NCI-H2107 (cell line): ENCODE measurements at regions not wholly inside any gene's neighbourhood (a gene's known extent, or its start where the extent isn't known, plus 50 kb on each side); places are given as distances from the start of the nearest gene placed in this dataset.

Source experiments
- DNase-seq: peaks from one replicate; lab custom pipeline; 2025; lab: John Stamatoyannopoulos, UW

DNA sequence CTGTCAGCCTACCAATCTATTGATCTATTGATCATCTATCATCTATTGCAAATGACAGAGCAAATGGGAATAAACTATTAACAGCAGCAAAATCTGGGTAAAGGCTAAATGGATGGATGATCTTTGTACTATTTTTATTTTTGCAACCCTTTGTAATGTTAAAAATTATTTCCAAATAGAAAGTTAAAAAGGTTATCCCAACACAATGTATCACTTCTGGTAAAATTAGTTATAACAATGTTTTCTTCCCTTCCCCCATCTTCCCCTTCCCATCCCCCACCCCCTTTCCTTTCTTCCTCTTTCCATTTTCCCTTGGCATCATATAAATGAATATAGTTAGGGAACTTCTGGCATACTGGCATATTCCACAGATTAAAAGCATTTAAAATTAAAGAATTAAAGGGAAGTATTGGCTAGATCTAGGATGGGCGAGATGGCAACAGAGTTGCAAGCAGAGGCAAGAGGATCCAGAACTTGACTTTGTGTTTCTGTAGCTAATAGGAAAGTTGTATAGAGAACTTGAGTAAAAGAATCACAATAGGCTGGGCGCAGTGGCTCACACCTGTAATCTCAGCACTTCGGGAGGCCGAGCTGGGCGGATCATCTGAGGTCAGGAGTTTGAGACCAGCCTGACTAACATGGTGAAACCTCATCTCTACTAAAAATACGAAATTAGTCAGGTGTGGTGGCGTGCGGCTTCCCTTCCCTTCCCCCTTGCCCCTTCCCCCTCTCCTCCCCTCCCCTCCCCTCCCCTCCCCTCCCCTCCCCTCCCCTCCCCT is 66.6 kb upstream of the TAF11L2 start:
- no peak for DNase-seq

DNA sequence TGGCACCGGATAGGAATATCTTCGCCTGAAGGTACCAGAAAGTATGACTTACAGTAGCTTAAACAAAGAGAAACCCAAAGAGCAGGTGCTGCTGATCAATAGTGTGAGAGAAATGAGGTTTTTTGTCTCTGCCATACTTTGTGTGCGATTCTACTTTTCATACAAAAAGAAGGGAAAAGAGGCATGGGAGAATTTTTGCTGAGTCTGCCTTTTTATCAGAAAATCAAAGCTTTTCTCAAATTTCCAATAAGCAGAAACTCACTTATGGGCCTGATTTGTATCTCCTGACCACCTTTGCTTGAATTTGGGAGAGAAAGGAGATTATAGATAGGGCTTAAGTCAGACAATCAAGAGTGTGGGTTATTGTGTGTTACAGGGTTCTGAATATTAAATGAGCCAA is 65.5 kb upstream of the TAF11L2 start:
- no peak for DNase-seq

DNA sequence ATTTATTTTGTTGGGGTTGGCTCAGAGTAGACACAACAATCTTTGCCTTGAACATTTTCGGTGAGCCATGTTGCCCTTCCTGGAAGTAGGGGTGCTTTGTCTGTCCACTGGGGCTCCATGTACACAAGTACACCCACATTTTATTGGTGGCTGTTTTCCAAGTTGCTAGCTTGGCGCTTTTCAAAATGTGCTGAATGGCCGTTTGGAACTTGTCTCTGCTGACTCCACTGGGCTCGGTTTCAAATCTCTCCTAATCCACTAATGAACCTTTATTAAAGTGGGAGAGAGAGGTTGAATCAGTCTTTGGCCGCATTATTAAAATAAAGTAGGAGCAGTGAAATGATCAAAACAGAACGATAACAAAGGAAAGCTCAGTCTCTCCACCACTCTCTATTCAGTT is 64.6 kb upstream of the TAF11L2 start:
- DNase-seq = no peak

DNA sequence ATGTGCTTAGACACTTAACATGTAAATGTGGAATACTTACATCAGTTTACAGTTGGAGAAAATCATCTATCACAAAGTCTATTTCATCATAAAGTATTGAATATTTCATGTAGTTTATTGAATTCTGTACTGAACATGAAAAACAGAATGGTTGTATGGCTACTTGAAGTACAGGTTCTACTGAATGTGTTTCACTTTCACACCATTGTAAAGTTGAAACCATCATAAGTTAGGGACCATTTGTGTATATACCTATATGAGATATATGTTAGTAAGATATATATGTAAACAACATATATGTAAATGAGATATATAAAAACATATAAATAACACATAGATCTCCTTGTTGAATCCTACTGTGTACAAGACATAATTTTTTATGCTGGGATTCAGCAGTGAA is 63.0 kb upstream of the TAF11L2 start:
- no peak for DNase-seq

DNA sequence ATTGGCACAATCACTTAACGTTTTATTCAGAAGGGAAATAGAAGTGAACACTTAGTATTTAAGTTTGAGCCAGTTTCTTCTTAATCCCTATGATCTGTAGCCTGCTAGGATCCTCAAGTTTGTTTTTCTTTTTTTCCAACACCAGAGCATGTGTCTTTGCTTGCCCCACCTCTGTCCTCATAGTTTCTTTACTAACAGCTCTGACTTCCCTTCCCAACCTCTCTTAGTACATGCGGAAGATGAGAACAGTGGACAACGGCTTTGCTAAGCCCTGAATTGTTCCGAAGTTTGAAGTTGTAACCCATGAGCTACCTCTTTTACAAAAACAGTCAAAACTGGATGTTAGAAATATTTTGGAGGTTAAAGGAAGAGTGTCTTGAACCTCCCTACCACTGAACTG is 61.7 kb upstream of the TAF11L2 start:
- DNase-seq = no peak

DNA sequence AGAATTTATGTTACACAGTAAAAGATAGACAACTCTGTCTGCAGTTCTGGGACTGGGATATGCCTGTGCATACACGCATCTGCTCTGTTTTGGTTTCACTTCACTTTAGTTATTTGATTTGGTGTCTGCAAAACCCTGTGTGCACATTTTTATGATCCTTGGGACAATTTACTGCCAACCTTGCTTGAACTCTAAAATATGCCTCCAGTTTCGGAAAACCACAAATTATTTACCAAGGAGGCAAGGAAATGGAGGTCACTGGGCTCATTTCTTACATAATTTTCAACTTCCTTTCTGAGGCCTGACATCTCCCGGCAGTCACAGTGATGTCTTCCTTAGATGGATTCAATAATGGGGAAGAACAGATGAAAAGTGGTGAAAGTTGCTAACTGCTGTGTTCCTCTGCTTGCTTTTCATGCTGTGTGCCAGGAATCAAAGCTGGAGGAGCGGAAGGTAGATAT is 61.2 kb upstream of the TAF11L2 start:
- DNase-seq = no peak

DNA sequence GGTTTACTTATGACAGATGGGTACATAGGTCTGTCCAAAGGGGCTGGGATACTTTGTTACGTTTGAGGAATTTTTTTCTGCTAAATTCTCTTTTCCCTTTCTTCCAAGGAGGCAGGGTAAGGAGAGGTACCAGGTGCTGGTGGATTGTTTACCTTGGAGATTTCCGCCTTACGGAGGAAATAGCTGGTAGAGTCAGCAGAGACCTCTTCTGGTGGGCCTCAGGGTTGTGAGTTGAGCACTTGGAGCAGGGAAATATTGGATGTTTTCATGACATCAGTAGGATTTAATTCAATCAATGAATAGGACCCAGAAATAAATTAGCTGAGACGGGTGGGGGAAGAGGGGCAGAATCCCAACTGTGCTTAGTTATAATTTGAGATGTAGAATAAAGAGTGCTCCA is 60.0 kb upstream of the TAF11L2 start:
- no peak for DNase-seq

DNA sequence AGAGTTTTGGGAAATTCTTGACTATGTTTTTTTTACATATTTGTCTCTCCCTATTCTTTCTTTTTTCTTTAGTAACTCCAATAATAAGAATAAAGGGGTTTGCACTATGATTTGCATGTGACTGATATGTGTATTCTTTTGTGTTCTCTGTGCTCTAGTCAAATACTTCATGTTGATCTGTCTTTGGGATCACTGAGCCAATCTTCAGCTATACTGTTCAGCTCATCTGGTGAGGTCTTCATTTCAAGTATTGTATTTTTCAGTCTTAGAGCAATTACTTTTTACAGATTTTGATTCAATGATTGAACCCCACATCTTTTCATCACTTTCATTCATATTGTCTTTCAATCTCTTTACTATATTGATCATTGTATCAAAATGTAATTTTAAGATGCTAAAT is 58.1 kb upstream of the TAF11L2 start:
- no peak for DNase-seq

DNA sequence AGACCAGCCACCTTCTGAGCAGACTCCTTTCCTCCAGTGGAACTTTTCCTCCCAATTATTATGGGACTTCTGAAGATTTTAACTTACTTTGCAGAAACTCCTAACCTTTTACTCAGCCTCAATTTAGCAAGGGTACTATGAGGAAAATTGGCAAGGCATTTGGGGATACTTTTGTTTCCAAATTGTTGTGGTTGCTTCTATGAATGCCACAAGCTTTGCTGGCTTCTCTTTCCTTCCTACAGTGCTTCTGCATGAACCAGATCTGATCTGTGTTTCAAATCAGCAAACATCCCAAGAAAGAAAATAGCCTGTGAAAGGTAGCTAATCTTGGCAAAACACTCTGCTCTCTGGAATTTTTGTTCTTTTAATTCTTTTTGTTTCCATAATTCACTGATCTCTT is 57.3 kb upstream of the TAF11L2 start:
- no peak for DNase-seq

DNA sequence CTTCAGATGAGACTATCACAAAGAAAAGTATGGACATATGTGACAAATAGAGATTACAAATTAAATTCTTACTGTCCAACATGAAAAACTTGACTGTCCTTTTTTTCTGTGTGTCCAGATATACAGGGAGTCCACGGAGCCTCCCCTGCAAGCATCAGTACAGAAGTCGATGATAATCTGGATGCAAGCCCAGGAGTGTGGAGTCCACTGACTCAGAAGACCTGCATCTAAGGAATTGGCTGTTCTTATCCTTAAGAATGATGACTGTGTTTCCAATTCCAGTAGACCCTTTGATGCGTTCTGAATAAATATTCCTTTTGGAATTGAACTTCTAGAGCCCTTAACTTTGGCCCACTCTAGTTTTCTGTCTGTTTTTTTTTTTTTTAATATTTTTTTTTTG is 56.7 kb upstream of the TAF11L2 start:
- no peak for DNase-seq

DNA sequence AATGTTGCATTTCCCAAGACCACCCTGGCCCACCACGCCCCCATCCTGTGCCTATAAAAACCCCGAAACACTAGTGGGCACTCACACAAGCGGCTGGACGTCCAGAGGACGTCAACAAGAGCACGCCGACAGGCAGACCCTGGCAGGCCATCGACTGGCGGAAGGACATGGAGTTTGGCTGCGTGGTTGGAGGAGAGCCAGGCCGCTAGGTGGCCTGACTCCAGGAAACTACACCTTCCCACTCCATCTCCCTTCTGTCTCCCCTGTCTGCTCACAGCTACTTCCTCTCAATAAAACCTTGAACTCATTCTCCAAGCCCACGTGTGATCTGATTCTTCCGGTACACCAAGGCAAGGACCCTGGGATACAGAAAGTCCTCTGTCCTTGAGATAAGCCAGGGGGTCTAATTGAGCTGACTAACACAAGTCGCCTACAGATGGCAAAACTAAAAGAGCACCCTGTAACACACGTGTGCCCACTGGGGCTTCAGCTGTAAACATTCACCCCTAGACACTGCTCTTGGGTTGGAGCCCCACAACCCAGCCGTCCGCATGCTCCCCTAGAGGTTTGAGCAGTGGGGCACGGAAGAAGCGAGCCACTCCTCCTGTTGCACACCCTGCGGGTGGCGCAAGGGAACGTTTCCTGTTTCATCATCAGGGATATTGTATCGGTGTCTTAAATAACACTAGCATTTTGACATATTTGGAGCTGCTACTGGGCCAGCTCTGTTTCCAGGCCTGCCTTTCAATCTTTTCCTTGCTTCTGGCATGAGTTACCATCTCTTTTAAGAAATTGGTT is 54.5 kb upstream of the TAF11L2 start:
- DNase-seq = no peak

DNA sequence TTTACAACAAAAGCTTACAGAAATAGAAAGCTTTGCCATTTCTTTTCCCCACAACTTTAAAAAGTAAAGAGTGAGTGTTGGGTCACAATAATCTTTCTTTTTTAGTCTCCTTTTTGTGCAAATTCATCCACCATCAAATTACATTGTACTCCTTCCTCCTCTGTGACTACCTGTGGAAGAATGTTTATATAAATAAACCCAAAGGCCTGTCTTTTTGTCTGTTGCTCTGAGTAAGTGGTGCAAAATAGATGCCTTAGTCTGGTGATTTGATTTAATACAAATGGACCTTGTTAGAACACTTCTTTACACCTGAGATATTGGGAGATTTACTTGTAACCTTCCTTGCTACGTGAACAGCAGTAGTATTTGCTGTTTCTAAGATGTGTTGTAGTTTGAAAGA is 53.5 kb upstream of the TAF11L2 start:
- no peak for DNase-seq

DNA sequence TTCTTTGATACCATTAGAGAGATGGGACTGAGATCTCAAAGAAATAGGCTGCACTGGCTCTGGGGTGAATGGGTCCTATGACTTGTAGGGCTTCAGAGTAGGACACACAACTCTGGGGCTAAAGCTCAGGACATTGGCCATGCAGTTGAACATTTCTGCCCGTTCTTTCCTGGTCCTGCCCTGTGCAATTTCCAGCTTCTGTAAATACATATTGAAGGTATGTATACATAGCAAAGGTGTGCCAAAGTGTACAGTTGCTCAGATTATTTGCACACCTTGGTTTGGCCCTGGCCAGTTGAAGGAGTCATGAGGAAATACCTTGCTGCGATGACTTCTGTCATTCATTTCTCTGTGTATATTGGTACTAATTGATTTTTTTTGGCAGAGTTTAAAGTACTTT is 52.8 kb upstream of the TAF11L2 start:
- no peak for DNase-seq
